Esophagus (tissue), 2 donors: ENCODE measurements at regions not wholly inside any gene's neighbourhood (a gene's known extent, or its start where the extent isn't known, plus 50 kb on each side); places are given as distances from the start of the nearest gene placed in this dataset.

ENCODE experiments used
- H3K27ac ChIP-seq, 2 donors: one replicate each; pipeline ENCODE4 v1.5.1; 2013; ENCODE audit warnings: low read depth in 2 of 2, mild to moderate bottlenecking in 2 of 2, inconsistent platforms in 1 of 2, low read length in 1 of 2, moderate library complexity in 1 of 2
- H3K27me3 ChIP-seq, 2 donors: one replicate each; pipeline ENCODE4 v1.6.1; 2013; ENCODE audit warnings: low read length in 2 of 2, control low read depth in 1 of 2, mild to moderate bottlenecking in 1 of 2; ENCODE audit not compliant: insufficient read depth in 2 of 2, control insufficient read depth in 1 of 2
- H3K36me3 ChIP-seq, 2 donors: one replicate each; pipeline ENCODE4 v1.6.1; 2013; ENCODE audit warnings: low read length in 1 of 2; ENCODE audit not compliant: control insufficient read depth in 2 of 2, insufficient read depth in 2 of 2
- H3K4me1 ChIP-seq, 2 donors: one replicate each; pipeline ENCODE4 v1.6.1; 2013; ENCODE audit warnings: low read length in 1 of 2; ENCODE audit not compliant: control insufficient read depth in 2 of 2, insufficient read depth in 2 of 2
- H3K4me3 ChIP-seq, 2 donors: one replicate each; pipeline ENCODE4 v1.5.1; 2013; ENCODE audit warnings: low read length in 2 of 2, mild to moderate bottlenecking in 2 of 2, low read depth in 1 of 2, moderate library complexity in 1 of 2
- H3K9me3 ChIP-seq, 2 donors: one replicate each; pipeline ENCODE4 v1.6.1; 2013; ENCODE audit warnings: mild to moderate bottlenecking in 2 of 2, low read depth in 1 of 2, low read length in 1 of 2, moderate library complexity in 1 of 2; ENCODE audit not compliant: control insufficient read depth in 2 of 2, insufficient read depth in 1 of 2
- WGBS, 2 donors: extraction: QIAGEN DNeasy Blood & Tissue Kit; methylation state at CpG; one replicate each; pipeline ENCODE4 v1.1.7; 2013; 5-methylcytosine and 5-hydroxymethylcytosine counted together
- donor health status: healthy with polysubstance abuse.
- donor health status: Bipolar disorder and iron deficiency.

DNA sequence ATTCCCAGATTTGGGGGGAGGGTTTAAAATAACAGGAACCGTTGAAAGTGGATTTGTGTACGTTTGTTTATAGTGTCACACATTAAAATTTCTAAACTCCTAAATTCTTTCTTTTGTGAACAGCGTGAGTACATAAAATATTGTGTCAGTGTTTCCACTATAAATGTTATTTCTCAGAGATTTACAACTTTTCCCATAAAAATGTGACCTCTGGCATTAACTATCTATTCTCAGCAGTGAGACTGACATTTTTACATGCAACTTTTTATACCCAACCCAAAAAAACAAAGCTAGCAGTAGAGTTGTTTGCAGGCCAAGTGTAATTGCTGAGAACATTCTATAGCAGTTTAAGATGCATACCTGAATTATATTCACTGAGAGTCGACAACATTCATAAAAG is 757.0 kb upstream of the ADAMTS16 start:
- no peaks in the 10 kb centered on the region for H3K27me3 ChIP-seq
- H3K4me3 ChIP-seq, result no peak overlapping the region
- 69 to 70% methylated on average over 4 of the region's 4 CpGs for WGBS, 2 donors
- no peaks in the 10 kb centered on the region for H3K36me3 ChIP-seq
- no peaks in the 10 kb centered on the region for H3K4me1 ChIP-seq
- H3K27ac ChIP-seq, result no peak overlapping the region
- no peaks in the 10 kb centered on the region for H3K9me3 ChIP-seq

DNA sequence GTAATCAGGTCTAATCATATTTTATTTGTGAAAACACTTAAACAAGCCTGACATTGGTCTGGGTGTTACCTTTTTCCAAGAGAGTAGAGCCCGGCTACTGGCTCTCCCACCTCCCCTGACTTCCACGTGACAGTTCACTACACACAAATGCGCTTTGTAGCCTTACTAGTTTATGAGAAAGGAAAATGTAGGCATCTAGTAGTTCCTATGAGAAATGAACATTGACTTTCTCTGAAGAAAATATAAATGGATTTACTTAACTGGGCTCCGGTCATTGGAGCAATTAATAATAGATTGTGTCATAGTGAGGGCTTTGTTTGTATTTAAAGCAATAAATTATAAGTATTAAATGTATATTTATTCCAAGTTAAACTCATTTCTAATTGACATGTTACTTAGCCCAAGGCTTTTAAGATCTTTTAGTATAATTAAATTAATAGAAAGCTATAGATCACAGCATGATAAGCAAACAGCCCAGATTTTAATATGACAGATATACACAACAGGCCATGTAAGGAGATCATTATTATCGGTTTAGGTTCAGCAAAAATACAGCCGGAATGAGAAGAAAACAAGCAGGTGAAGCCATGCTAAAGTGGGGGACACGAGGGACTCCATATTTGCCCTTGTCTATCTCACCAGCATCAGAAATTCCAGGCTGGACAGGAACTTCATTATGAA is 756.5 kb upstream of the ADAMTS16 start:
- no peak overlapping the region for H3K27ac ChIP-seq
- no peaks in the 10 kb centered on the region for H3K4me1 ChIP-seq
- H3K4me3 ChIP-seq, result no peak overlapping the region
- H3K36me3 ChIP-seq, result no peaks in the 10 kb centered on the region
- WGBS, 2 donors, result 65 to 73% methylated on average over 7 of the region's 7 CpGs
- no peaks in the 10 kb centered on the region for H3K9me3 ChIP-seq
- H3K27me3 ChIP-seq, result no peaks in the 10 kb centered on the region

DNA sequence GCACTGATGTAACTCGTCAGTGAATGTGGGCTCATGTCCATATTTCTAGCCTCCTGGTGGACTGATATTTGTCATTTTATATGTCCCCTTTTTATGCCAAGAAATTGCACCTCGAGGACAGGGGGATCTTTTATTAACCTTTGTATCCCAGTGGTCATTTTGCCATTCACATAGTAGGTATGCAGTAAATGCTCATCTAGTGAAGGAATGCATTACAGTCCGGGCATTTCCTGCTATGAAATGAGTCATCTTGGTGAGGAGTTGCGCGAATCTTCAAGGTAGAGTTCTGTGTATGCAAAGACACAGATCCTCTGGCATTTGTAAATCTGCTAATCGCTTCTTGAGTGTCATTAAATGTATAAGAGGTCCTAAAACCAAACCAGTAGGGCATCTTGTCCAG is 755.5 kb upstream of the ADAMTS16 start:
- H3K36me3 ChIP-seq, result no peaks in the 10 kb centered on the region
- WGBS, 2 donors, result 71 to 75% methylated on average over 6 of the region's 6 CpGs
- no peak overlapping the region for H3K27ac ChIP-seq
- no peaks in the 10 kb centered on the region for H3K27me3 ChIP-seq
- H3K9me3 ChIP-seq, result no peaks in the 10 kb centered on the region
- no peak overlapping the region for H3K4me3 ChIP-seq
- H3K4me1 ChIP-seq, result no peaks in the 10 kb centered on the region

DNA sequence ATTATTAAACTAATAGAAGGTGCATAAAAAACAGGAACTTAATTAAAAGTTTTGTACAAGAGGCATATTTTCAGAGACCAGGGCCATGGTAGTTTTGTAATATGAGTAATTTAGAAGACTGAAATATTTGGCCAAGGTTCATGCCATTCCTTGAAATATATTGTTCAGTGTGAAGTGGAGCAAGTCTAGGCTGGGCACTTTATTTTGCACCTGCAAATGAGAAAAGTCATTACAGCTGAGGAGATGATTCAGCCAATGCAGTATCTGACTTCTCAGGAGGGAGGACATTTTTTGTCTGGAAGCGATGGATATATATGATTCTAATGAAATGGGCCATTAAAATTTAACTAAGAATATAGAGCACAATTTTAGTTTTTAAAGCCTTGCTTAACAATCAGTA is 754.0 kb upstream of the ADAMTS16 start:
- H3K36me3 ChIP-seq, result no peaks in the 10 kb centered on the region
- no peak overlapping the region for H3K27ac ChIP-seq
- no peaks in the 10 kb centered on the region for H3K9me3 ChIP-seq
- no peaks in the 10 kb centered on the region for H3K4me1 ChIP-seq
- no peaks in the 10 kb centered on the region for H3K27me3 ChIP-seq
- no peak overlapping the region for H3K4me3 ChIP-seq
- WGBS, 2 donors, result 55 to 73% methylated on average over 1 of the region's 1 CpG

DNA sequence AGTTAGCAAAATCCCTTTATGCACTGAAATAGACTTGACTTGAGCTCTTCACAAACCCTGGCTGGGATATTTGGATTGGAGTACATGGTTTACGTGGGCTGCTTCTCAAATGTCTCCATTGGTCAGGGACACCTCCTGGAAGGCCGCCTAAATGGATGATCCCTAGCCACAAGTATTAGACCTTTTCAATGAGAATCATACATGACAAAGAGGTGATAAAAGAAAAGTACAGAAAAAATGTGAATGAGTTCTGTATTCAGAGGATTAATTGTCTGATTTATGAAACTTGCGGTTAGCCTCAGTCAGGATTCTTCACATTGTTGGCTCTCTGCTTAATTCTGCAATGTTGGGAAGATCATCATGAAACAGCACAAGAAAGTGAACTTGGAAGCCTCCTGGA is 752.8 kb upstream of the ADAMTS16 start:
- Histone ChIP-seq H3K4me1 (no peaks in the 10 kb centered on the region), H3K27me3 (no peaks in the 10 kb centered on the region), H3K27ac (no peak overlapping the region), H3K36me3 (no peaks in the 10 kb centered on the region), H3K9me3 (no peaks in the 10 kb centered on the region), H3K4me3 (no peak overlapping the region)
- 69 to 74% methylated on average over 3 of the region's 3 CpGs for WGBS, 2 donors

DNA sequence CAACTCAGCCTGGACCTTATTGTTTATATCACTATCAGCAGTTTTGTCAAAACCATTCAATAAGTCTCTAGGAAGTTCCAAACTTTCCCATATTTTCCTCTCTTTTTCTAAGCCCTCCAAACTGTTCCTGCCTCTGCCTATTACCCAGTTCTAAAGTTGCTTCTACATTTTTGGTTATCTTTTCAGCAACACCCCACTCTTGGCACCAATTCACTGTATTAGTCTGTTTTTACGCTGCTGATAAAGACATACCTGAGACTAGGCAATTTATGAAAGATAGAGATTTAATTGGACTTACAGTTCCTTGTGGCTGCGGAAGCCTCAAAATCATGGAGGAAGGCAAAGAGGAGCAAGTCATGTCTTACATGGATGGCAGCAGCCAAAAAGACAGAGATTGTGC is 744.4 kb upstream of the ADAMTS16 start:
- Histone ChIP-seq H3K36me3 (no peaks in the 10 kb centered on the region), H3K27ac (no peak overlapping the region), H3K4me1 (no peaks in the 10 kb centered on the region), H3K9me3 (no peaks in the 10 kb centered on the region), H3K27me3 (no peaks in the 10 kb centered on the region), H3K4me3 (no peak overlapping the region)
- WGBS, 2 donors, result 47 to 75% methylated on average over 2 of the region's 2 CpGs

DNA sequence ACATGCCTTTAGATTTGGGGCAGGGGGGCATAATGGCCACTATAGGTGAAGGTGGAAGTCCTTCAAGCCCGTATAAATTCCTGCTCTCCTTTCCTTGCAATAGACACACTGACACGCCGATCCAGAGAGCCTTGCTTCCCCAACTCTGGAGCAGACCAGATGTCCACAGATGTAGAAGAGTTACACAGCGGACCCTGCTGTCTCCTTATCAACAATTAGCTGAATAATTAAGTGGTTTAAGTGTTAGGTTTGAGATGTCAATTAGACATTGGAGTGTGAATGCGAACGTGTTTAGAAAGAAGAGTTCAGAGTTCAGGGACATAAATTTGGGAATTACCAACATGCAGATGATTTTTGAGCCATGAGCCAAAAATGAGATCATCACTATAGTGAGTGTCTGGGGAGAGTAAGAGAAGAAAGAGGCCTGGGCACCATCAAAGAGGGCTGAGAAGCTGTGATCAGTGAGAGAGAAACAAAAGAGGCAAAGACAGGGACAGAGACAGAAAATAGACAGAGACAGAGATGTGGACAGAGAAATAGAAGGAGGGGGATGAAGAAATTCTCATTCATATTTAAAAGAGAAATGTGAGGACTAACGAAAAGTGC is 734.4 kb upstream of the ADAMTS16 start:
- Histone ChIP-seq H3K4me3 (no peak overlapping the region), H3K4me1 (no peaks in the 10 kb centered on the region), H3K9me3 (peaks cover 0 to 3% of the 10 kb centered on the region in 2 donors), H3K27ac (no peak overlapping the region), H3K36me3 (no peaks in the 10 kb centered on the region), H3K27me3 (no peaks in the 10 kb centered on the region)
- 74 to 75% methylated on average over 7 of the region's 7 CpGs for WGBS, 2 donors

DNA sequence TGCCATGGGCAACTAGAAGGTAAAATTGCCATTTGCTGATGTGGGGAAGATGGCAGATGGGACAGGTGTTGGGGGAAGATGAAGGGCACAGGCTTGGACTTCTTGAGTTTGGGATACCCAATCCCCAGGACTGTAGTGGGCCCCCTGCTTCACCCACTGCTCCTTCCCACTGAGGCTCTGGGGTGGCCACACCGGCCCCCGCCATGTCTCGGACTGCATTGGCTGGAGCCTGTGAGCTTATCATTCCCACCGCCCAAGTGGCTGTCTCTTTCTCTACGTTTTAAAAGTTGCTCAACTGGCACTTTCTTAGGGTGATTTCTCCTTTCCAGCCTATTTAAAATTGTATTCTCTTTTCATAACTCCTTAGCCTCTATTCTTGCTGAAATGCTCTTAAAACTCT is 730.0 kb upstream of the ADAMTS16 start:
- whole genome bisulfite sequencing, 2 donors, result 91 to 92% methylated on average over 5 of the region's 5 CpGs

DNA sequence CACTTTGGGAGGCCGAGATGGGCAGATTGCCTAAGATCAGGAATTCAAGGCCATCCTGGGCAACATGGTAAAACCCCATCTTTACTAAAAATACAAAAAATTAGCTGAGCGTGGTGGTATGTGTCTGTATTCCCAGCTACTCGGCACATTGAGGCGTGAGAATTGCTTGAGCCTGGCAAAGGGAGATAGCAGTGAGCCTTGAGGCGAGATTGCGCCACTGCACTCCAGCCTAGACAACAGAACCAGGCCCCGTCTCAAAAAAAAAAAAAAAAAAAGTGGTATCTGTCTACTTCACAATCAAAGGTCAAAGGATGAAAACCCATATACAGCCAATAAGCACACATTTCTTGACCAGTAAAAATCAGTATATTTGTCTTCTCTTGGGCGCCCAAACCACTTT is 728.5 kb upstream of the ADAMTS16 start:
- H3K27ac ChIP-seq, result no peak overlapping the region

More for the DNA sequence above, 730.0 kb upstream of the ADAMTS16 start:
- no peaks in the 10 kb centered on the region for H3K27me3 ChIP-seq
- no peaks in the 10 kb centered on the region for H3K36me3 ChIP-seq
- H3K4me1 ChIP-seq, result no peaks in the 10 kb centered on the region
- no peak overlapping the region for H3K27ac ChIP-seq
- H3K4me3 ChIP-seq, result no peak overlapping the region
- peaks cover 0 to 3% of the 10 kb centered on the region in 2 donors for H3K9me3 ChIP-seq

DNA sequence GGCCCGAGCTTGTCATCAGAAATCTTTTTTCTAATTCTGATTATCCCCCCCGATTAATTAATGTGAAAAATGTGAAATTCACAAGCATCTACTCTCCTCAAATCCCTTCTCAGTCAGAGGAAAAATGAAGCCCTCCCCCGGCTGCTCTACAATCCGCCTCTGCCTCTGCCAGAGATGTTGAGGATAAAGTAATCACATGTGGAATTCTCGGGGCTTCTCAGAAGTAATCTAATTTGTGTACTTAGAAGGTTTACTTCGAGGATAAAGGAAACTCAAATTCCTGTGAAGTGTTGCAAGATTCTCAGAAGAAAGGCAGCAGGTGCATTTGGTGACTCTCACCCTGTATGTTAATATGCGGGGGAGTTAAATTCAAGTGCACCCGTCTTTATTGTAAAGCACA is 726.1 kb upstream of the ADAMTS16 start:
- WGBS, 2 donors, result 49 to 54% methylated on average over 8 of the region's 8 CpGs
- no peak overlapping the region for H3K27ac ChIP-seq
- H3K27me3 ChIP-seq, result no peaks in the 10 kb centered on the region
- H3K4me1 ChIP-seq, result no peaks in the 10 kb centered on the region
- H3K36me3 ChIP-seq, result no peaks in the 10 kb centered on the region
- no peaks in the 10 kb centered on the region for H3K9me3 ChIP-seq
- no peak overlapping the region for H3K4me3 ChIP-seq

More for the DNA sequence above, 728.5 kb upstream of the ADAMTS16 start:
- WGBS, 2 donors, result 78 to 89% methylated on average over 8 of the region's 8 CpGs
- no peaks in the 10 kb centered on the region for H3K36me3 ChIP-seq
- H3K4me1 ChIP-seq, result no peaks in the 10 kb centered on the region
- H3K27me3 ChIP-seq, result no peaks in the 10 kb centered on the region
- peaks cover 0 to 3% of the 10 kb centered on the region in 2 donors for H3K9me3 ChIP-seq
- H3K4me3 ChIP-seq, result no peak overlapping the region
